ENCODE measurements at regions not wholly inside any gene's neighbourhood (a gene's known extent, or its start where the extent isn't known, plus 50 kb on each side); places are given as distances from the start of the nearest gene placed in this dataset.
"Not testable (repeated sequence)": the region's sequence is repeated elsewhere in the genome, so short reads cannot be mapped to it uniquely, and the experiment has no call there.

DNA sequence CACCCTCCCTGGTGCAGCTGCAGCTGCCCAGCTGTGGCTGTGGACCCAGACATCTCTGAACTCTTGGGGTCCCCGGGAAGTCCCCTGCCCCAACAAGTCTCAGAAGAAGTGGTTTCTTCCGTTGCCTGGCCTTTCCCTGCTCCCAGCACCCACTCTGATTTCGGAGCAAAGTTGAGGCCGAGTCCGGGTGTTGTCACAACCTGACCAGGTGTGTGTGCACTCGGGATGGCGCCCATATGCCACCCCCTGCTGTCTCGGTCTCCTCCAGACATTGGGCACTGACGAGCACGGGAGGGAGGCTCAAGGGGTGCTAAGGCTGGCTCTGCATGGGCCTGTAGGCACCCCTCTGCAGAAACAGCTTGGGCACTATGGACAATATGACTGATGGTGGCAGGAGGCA is 1055.3 kb downstream of the REEP3 start:
- no peak for DNase-seq (ENCODE audit: low read depth)

DNA sequence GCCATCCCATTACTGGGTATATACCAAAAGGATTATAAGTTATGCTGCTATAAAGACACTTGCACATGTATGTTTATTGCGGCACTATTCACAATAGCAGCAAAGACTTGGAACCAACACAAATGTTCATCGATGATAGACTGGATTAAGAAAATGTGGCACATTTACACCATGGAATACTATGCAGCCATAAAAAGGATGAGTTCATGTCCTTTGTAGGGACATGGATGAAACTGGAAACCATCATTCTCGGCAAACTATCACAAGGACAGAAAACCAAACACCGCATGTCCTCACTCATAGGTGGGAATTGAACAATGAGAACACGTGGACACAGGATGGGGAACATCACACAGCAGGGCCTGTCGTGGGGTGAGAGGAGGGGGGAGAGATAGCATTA is 1057.6 kb downstream of the REEP3 start:
- not testable (repeated sequence) for DNase-seq (ENCODE audit: low read depth)

DNA sequence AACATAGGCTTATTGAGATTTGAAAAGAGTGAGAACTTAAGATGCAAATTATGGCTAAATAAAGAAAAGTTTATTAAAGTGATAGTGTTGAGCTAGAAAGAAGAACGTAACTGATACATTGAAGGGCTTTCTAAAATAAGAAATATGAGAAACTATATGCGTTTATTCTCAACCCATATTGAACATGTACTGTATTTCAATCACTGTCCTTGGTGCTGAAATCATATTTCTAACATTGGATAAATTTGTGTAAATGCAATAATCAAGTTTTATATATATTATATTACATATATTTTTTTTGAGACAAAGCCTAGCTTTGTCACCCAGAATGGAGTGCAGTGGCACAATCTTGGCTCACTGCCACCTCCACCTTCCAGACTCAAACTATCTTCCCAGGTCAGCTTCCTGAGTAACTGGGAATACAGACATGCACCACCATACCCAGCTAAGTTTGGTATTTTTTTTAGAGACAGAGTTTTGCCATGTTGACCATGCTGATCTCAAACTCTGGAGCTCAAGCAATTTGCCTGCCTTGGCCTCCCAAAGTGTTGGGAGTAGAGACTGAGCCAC is 1065.8 kb downstream of the REEP3 start:
- no peak for DNase-seq (ENCODE audit: low read depth)

DNA sequence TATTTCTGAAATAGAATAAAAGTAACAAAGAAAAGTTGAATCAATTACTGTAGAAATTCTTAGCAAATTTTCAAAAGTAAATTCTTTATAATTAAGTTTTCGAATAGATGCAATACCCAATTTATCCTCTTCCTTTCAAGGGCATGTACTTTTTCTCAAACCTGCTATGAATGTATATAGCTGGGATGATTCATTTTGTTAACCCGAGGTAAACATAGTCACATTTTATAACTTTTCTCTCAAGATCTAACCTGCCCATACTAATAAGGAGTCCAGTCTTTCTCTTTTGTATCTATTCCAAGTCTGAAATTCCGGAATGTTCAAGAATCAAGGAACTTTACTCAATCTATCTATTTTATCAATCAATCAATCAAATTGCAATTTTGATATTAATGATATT is 1072.9 kb downstream of the REEP3 start:
- DNase-seq (ENCODE audit: low read depth), result no peak

DNA sequence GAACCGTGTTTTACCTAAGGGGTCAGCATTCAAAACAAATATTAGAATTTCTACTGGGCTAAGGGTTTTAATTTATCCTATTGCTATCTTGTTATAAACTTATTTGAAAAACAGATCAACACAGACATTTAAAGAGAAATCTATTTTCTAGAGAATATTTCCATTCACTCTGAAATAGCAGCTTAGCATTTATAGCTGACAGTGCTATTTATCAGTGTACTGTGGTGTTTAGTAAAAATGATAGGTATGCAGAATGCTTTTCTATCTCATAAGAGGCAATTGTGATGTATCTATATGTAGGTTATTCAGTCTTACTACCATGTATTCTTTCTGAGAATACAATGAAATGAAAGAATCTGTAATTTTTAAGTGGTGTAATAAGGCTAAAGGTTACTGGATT is 1077.4 kb downstream of the REEP3 start:
- DNase-seq (ENCODE audit: low read depth), result no peak

DNA sequence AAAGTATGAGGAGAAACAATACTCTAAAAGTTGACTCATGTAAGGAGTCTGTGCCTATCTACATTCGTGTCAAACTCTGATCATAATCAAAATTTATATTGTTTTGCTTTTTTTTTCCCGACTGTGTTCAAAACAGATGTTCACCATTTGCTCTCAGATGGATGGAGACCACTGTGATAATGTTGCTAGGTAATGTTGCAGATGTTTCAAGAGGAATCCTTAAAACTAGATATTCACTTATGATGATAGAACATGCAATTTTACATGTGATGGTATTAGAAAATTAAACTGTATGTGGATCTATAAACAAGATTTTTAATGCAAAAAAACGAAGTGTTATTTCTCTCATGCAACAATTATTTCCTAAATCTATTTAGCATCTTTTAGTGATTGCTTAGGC is 1080.1 kb downstream of the REEP3 start:
- no peak for DNase-seq (ENCODE audit: low read depth)

DNA sequence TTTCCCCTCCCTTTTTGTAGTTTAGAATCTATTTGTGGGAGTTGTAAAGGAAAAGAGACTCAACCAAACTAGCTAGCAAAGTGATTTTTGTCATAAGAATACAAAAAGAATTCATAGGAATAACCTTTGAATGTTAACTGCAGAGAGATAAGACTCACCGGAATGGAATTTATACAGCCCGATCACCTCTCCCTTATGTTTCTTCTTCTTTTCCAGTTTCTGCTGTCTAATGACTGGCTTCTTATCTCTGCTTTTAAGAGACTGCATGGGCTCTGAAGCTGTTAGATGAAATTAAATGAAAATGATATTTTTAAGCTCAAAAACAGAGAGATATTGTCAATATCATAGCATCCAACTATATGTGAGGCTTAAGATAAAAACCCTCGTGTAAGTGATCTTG is 1095.9 kb downstream of the REEP3 start:
- no peak for DNase-seq (ENCODE audit: low read depth)

DNA sequence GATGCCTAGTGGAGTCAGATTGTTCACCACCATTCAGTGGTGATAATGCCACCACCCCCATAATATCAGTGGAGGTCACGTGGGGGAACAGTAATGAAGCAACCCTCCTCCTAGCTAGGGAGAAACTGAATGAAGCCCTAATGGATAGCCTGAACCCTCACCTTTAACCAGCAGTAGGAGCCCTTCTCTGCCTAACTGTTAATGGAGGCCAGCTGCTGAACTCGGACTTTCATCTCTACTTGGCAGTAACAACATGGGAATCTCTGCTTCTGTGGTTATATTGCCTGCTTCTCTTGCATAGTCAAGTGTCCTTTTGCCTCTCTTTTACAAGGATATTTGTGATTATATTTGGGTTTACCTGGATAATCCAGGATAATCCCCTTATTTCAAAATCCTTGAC is 1097.9 kb downstream of the REEP3 start:
- DNase-seq (ENCODE audit: low read depth), result no peak

DNA sequence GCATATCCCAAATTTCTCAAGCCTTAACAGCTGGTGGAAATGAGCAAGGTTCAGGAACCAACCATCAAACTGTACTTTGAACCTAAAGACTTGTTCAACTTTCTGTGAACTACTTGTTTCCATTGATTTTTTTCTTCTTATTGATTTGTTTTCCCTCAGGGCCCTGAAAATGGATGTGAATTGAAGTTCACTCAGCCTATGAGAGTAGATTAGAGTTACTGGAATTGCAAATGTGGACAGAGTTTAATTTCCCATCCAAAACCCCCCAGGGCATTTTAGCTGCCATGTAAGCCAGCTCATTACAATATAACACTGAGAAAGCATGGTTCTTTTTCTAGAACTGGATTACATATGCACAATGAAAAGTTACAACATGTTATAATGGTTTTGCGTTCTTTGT is 1105.7 kb downstream of the REEP3 start:
- DNase-seq (ENCODE audit: low read depth), result no peak

DNA sequence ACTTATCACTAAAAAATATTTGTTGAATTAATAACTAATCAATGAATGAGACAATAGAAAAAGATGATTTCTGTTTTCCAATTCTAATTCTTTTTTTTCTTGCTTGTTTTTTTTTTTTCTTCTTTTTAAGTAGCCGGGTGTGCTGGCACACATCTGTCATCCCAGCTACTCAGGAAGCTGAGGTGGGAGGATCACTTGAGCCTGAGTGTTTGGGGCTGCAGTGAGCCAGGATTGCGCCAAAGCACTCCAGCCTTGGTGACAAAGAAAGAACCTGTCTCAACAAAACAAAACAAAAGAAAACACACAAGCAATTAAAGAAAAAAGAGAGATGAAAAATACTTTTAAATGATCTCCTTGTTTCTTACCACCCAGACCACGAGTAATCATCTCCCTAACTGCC is 1109.3 kb downstream of the REEP3 start:
- no peak for DNase-seq (ENCODE audit: low read depth)

DNA sequence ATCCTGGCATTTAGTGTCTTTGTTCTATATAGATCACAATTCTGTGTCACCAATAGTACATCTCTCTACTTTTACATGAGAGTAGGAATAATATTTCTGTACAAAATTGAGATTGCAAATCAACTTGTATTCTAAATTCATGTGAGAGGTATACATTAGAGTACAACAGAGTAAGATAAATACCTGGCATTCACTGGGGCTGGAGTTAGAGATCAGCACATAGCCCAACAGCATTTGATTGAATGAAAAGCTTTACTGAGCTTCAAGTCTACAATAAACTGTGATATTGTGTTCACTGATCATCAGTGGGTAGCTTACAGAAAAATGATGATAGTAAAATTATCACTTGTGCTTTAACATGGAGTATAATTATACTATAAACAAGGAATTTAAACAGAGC is 1114.7 kb downstream of the REEP3 start:
- DNase-seq (ENCODE audit: low read depth), result no peak

DNA sequence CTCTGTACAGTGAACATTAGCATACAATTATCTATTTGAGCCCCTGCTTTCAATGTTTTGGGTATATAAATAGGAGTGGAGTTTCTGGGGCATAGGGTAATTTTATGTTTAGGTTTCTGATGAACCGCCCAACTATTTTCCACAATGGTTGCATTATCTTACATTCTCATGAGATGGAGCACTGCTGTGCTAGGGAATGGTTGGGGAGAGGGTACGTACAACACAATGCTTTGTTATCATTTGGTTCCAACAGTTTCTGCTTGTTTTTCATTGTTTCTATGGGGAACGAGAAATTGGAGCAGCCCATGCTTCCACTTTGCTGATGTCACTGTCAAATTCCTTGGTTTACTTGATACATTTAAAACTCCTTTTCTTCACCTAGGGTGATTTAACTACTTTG is 1115.3 kb downstream of the REEP3 start:
- no peak for DNase-seq (ENCODE audit: low read depth)

DNA sequence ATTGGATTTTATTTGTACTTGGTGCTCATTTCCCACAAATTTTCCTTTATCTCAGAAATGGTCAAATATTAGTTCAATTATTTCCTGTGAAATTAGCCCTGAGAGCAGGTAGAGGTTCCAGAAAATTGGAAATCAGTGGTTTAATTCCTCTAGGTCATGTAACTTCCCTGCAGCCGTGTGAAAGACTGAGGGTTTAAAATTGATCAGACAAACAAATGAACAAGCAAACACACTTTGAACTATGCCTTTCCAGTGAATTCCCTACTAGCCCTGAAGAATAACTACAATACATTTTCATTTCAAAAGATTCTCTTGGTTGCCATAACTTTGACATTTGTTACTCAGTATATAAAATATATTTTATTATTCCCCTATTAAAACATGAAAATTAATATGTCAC is 1116.7 kb downstream of the REEP3 start:
- no peak for DNase-seq (ENCODE audit: low read depth)

DNA sequence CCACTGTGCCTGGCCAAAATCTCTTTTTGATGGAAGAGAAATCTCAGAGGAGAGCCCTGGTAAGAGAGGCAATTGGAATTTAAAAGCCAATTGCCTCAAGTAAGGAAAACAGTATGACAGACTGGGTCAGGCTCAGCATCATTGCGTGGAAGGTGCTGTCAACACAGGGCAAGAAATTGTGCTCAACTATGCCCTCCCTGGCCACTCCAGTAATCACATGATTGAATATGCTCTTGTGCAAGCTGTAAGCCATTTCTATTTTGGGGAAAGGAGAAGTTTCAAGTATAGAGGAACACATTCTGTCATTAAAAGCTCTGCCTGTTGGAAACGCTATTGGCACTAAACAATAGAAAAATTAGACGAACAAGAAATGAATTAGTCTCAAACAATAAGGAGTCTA is 1127.7 kb downstream of the REEP3 start:
- no peak for DNase-seq (ENCODE audit: low read depth)

DNA sequence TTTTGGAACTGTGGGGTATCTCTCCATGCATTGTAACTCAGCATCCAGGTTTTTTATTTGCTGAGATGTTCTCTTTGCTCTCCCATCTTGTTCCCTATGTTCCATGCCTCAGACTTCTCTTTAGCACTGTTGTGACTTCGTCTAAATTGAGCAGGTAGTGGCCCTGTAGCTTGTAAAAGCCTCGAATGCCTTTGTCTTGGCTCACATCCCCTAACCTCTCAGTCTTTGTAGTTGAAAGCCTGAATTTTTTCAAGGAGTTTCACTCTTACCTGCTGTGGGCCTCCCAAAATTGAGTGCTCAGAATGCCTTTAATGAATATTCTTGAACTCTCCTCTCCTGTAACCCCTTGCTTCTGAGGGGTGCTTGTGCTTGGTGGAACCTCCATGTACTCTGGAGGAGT is 1137.3 kb downstream of the REEP3 start:
- no peak for DNase-seq (ENCODE audit: low read depth)

DNA sequence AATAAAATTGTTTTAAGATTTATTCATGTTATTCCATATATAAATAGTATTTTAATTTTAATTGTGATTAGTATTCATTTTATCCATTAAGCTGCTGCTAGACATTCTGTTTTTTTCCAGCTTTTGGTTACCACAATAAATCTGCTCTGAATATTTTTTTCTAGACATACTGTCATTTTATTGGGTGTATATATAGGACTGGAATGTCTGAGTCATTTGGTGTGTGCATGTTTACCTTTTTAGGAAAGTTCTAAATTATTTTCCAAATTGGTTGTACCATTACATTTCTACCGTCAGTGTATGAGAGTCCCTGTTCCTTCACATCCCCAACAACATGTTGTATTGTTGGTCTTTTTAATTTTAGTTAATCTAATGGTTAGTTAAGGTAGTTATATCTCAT is 1138.1 kb downstream of the REEP3 start:
- no peak for DNase-seq (ENCODE audit: low read depth)

DNA sequence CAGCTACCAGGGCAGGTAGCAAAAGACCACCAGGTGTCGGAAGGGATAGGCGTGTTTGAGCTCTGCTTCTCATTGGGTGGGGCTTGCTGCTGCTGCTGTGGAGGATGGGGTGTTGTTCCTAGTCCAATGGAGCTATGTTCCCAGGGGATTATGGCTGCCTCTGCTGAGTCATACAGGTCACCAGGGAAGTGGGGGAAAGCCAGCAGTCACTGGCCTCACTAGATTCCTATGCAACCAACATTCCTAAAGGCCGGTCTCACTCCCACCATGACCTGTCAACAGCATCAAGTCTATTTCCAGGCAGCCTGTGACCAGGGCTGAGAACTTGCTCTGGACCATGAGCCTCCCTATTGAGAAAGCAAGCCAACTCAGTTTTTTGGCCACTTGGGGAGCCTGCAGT is 1160.8 kb downstream of the REEP3 start:
- no peak for DNase-seq (ENCODE audit: low read depth)

DNA sequence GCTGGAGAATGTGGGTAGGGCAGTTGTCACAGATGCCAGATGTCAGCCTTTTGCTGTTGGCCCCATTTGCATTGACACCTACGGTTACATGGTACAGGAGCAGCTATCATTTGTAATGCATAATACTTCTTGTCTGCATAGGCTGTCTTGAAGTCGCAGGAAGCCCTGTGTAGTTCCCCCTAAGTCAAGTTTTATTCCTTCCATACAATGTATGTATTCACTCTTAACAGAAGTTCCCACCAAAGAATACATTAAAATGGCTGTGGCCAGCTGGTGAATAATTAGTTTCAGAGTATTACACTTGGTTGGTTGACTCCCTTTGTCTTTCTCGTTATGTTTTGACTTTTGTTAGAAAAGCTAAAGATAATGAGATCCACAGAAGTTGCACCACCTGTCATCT is 1169.0 kb downstream of the REEP3 start:
- DNase-seq (ENCODE audit: low read depth), result no peak

DNA sequence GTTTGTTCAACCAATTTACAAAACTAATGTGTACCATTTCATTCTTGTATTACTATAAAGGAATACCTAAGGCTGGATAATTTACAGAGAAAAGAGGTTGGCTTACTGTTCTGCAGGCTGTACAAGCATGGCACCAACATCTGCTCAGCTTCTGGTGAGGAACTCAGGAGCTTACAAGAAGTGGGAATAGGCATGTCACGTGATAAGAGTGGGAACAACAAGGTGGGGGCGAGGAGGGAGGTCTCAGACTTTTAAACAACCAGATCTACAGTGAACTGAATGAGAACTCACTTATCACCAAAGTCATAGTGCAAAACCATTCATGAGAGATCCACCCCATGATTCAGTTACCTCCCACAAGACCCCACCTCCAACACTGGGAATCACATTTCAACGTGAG is 1178.0 kb downstream of the REEP3 start:
- DNase-seq (ENCODE audit: low read depth), result no peak

DNA sequence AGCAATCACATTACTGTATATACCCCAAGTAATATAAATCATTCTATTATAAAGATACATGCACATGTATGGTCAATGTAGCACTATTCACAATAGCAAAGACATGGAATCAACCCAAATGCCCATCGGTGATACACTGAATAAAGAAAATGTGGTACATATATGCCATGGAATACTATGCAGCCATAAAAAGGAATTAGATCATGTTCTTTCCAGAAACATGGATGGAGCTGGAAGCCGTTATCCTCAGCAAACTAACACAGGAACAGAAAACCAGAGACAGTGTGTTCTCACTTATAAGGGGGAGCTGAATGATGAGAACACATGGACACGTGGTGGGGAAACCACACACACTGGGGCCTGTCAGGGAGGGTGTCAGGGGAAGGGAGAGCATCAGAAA is 1180.9 kb downstream of the REEP3 start:
- not testable (repeated sequence) for DNase-seq (ENCODE audit: low read depth)

DNA sequence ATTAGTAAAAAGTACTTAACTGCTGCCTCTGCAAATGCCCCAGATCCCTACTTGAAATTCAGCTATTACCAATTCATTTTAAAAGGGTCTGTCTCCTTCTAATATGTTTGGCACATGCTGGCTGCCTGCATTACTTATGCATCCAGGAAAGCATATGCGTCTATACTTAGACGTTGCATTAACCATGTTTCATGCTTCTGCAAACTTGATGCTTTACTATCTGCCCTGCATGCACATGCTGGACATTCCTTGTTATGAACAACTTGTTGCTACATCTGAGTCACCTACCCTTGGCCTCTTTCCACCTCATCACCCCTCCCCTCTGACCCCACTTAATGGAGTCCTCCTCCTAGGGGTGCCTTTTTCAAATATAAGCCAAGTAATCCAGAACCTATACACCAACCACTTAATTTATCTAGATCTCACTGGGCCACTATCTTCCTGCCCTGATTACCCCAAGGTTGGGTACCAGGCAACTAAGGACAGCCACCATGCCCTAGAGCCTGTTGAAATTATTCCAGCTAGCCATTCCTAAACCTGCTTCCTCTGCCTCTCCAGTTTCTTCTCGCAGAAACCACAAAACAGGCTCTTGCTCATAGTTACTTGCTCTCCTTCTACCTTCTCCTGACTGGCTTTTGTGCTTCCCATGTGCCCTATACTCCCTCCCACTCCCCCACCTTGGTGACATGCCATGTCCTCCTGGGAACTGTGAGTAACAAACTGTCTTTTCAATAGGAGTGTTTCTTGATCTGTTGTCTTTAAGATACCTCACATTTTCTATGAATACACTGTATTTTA is 1187.9 kb downstream of the REEP3 start:
- DNase-seq (ENCODE audit: low read depth), result no peak

DNA sequence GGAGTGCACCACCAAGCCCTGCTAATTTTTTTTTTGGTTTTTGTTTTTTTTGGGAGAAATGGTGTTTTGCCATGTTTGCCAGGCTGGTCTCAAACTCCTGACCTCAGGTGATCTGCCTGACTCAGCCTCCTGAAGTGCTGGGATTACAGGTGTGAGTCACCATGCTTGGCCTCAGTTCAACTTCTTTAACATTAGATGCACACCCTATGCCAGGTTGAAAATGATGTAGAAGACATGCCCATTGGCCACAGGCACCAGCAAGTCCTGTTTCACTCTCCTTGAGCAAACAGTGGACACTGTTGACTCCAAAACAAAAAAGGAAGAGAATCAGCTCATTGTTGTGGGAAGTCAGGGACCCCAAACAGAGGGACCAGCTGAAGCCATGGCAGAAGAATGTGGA is 1205.3 kb downstream of the REEP3 start:
- no peak for DNase-seq (ENCODE audit: low read depth)

DNA sequence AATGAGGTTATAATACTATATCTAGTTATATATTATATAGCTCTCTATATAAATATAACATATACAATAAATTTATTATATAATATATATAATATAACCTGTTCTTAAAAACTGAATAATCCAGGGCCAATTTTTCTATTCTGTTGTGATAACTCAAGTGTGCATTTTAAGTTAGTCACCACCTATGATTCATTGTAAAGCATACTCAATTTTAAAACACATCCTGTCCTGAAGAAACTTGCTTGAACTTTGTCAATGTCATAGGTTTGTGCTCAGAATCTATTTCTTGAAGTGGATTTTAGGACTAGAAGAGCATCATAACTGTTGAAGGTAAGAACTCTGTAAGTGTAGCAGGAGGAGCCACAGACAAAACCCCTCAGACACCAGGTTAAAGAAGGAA is 1209.8 kb downstream of the REEP3 start:
- no peak for DNase-seq (ENCODE audit: low read depth)

DNA sequence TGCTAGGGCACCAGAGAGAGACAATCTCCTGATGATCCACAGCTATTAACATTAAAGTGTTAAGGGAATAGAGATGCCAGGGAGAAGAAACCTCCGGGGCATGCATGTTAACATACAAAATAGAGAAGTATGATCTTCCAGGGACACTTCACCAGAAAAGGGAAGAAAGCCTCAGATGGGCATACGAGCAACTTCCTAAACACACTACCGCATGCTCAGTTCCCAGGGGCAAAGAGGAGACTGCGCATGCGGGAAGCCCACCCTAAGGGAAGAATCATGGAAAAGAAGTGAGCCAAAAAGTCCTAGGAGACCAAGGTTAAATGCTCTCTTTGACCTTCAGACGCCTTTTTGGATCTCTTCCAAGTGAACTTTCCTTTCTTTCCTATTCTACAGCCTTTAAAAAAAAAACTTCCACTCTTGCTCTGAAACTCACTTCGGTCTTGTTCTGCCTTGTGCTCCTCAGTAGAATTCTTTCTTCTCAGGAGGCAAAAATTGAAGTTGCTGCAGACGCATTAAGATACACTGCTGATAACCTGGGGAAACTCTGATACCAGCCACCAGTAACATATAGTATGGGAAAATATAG is 1211.3 kb downstream of the REEP3 start:
- DNase-seq (ENCODE audit: low read depth), result no peak

Measured in ELR (cell line).